ENCODE measurements at regions not wholly inside any gene's neighbourhood (a gene's known extent, or its start where the extent isn't known, plus 50 kb on each side); places are given as distances from the start of the nearest gene placed in this dataset.

DNA sequence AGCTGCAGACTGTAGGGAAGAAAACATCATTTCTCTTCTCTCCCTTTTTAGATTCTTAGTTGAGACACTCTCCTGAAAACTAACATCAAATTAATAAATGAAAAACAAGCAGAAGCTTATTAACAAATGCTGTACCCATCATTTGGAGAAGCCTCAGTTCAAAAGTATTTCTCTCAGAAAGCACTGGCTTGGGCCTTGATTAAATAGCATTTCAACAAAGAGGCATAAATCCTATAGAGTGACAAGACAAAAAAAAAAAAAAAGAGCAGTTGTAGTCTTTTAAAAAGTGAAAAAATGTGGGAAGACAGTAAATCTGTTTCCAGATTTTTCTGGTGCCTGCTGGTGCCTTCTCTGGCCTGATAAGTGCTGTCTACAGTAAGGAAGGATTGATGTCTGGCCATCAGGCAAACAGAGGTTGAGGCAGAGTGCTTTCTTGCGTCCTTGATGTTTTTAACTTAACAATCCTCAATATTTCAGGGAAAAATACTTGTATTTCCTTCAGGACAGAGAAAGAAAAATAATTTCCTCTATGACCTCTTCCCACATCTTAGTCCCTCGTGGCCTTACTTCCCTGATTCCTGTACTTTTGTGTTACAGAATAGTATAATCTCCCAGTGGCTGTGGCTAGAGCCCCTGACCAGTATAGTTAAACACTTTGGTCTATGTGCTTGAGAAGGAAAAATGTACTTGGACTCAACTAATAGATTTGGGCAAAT is 300.5 kb downstream of the HGF start:
- Histone ChIP-seq H2BK120ac (ENCODE audit: insufficient read depth, low read length, poor library complexity) (no peak overlapping the region), H3K27me3 (ENCODE audit: insufficient read depth, low read length) (no peaks in the 10 kb centered on the region), H3K18ac (ENCODE audit: low read length) (no peak overlapping the region), H3K4me2 (ENCODE audit: low read length) (no peak overlapping the region), H3K36me3 (ENCODE audit: control insufficient read depth in 1 of 2, insufficient read depth in 2 of 2, low read length in 2 of 2) (no peaks in the 10 kb centered on the region), H4K91ac (ENCODE audit: low read depth, low read length) (no peak overlapping the region), H4K12ac (ENCODE audit: low read depth, low read length) (no peak overlapping the region), H2BK5ac (ENCODE audit: low read depth, low read length, poor library complexity) (no peak overlapping the region), H3K9me3 (ENCODE audit: insufficient read depth, low read depth, low read length) (no peaks in the 10 kb centered on the region), H3K4me3 (ENCODE audit: low read depth, low read length) (no peak overlapping the region), H3K14ac (ENCODE audit: low read length) (no peak overlapping the region), H3K9ac (ENCODE audit: low read length) (no peak overlapping the region), H3K4ac (ENCODE audit: low read depth, low read length) (no peak overlapping the region), H3K4me1 (ENCODE audit: control insufficient read depth in 1 of 2, insufficient read depth in 2 of 2, low read length in 2 of 2) (no peaks in the 10 kb centered on the region), H4K8ac (ENCODE audit: low read depth, low read length) (no peak overlapping the region), H3K23ac (ENCODE audit: low read length) (no peak overlapping the region), H2BK12ac (ENCODE audit: low read length) (no peak overlapping the region), H3K79me2 (ENCODE audit: control insufficient read depth, insufficient read depth, low read length, poor library complexity) (no peaks in the 10 kb centered on the region), H3K79me1 (ENCODE audit: low read length) (no peaks in the 10 kb centered on the region), H3K27ac (ENCODE audit: low read depth, low read length) (no peak overlapping the region), H2AFZ (ENCODE audit: insufficient read depth, low read length, poor library complexity) (no peak overlapping the region), H2AK5ac (ENCODE audit: low read length) (no peak overlapping the region)
- WGBS (ENCODE audit: extremely low coverage, insufficient coverage, insufficient read length), result no CpG with 5 or more reads among the region's 2 CpGs
- no peak for DNase-seq

DNA sequence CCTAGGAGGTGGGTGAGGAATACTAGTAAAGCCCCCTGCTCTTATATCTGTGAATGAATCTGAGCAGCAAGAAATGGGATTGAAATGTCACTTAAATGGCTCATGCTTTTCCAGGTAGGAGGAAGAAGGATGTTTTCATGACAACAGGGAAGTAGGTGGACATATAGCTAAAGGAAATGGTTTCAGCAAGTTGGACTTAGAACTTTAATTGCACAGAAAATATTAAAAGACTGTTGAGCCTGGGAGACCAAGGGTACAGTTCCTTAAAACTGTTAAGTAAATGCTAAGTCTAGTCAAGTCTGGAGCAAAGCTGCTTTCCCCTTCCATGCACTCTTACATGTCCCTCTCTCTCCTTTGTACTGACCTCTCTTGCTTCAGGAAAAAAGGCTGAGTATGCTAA is 301.3 kb downstream of the HGF start:
- Histone ChIP-seq H4K12ac (ENCODE audit: low read depth, low read length) (no peak overlapping the region), H3K18ac (ENCODE audit: low read length) (no peak overlapping the region), H3K79me2 (ENCODE audit: control insufficient read depth, insufficient read depth, low read length, poor library complexity) (no peaks in the 10 kb centered on the region), H3K36me3 (ENCODE audit: control insufficient read depth in 1 of 2, insufficient read depth in 2 of 2, low read length in 2 of 2) (no peaks in the 10 kb centered on the region), H3K4me3 (ENCODE audit: low read depth, low read length) (no peak overlapping the region), H3K4ac (ENCODE audit: low read depth, low read length) (no peak overlapping the region), H3K9ac (ENCODE audit: low read length) (no peak overlapping the region), H4K91ac (ENCODE audit: low read depth, low read length) (no peak overlapping the region), H2BK12ac (ENCODE audit: low read length) (no peak overlapping the region), H3K27ac (ENCODE audit: low read depth, low read length) (no peak overlapping the region), H2BK5ac (ENCODE audit: low read depth, low read length, poor library complexity) (no peak overlapping the region), H3K9me3 (ENCODE audit: insufficient read depth, low read depth, low read length) (no peaks in the 10 kb centered on the region), H3K23ac (ENCODE audit: low read length) (no peak overlapping the region), H3K79me1 (ENCODE audit: low read length) (no peaks in the 10 kb centered on the region), H2BK120ac (ENCODE audit: insufficient read depth, low read length, poor library complexity) (no peak overlapping the region), H3K27me3 (ENCODE audit: insufficient read depth, low read length) (no peaks in the 10 kb centered on the region), H3K4me2 (ENCODE audit: low read length) (no peak overlapping the region), H3K14ac (ENCODE audit: low read length) (no peak overlapping the region), H4K8ac (ENCODE audit: low read depth, low read length) (no peak overlapping the region), H2AFZ (ENCODE audit: insufficient read depth, low read length, poor library complexity) (no peak overlapping the region), H2AK5ac (ENCODE audit: low read length) (no peak overlapping the region), H3K4me1 (ENCODE audit: control insufficient read depth in 1 of 2, insufficient read depth in 2 of 2, low read length in 2 of 2) (no peaks in the 10 kb centered on the region)
- DNase-seq, result no peak

DNA sequence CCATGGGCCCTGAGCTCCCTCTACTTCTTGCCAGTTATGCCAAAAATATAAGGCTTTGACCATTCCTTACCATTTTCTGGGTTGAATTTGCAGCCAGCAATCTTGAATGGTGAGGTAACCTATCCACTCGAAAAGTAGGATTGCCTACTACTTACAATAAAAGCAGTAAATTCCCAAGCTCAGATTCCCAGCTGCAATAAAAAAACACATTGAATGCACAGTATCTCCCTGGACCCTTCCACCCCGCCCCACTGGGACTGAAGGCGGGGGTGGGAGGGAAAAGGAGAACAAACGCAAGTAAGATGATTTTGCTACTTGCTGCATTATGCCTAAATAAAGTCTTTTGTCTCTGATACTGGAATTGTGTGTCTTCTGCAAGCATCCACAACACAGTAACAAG is 301.9 kb downstream of the HGF start:
- Histone ChIP-seq H2AK5ac (ENCODE audit: low read length) (no peak overlapping the region), H3K9me3 (ENCODE audit: insufficient read depth, low read depth, low read length) (no peaks in the 10 kb centered on the region)
- WGBS (ENCODE audit: extremely low coverage, insufficient coverage, insufficient read length), result no CpG with 5 or more reads among the region's 4 CpGs

DNA sequence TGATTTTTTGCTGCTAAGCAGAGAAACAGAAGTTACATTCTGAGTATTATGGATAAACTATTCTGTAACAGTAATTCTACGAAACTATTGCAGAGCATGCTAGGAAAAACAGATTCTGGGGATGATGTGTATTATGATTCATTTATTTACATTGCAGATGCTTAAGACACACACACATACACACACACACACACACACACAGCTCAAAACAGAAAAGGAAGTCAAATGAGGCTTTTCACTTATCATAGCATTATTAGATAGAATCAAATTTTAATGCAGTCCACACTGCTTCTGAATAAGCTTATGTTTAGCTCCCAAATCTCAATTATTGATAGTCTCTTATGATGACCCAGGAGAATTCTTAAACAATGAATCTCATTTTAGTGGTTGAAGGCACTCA is 307.2 kb downstream of the HGF start:
- Histone ChIP-seq H3K23ac (ENCODE audit: low read length) (no peak overlapping the region), H4K91ac (ENCODE audit: low read depth, low read length) (no peak overlapping the region), H3K9me3 (ENCODE audit: insufficient read depth, low read depth, low read length) (no peaks in the 10 kb centered on the region), H3K27ac (ENCODE audit: low read depth, low read length) (no peak overlapping the region), H3K14ac (ENCODE audit: low read length) (no peak overlapping the region), H2AFZ (ENCODE audit: insufficient read depth, low read length, poor library complexity) (no peak overlapping the region), H3K27me3 (ENCODE audit: insufficient read depth, low read length) (no peaks in the 10 kb centered on the region), H3K79me2 (ENCODE audit: control insufficient read depth, insufficient read depth, low read length, poor library complexity) (no peaks in the 10 kb centered on the region), H3K4ac (ENCODE audit: low read depth, low read length) (no peak overlapping the region), H4K8ac (ENCODE audit: low read depth, low read length) (no peak overlapping the region), H2BK12ac (ENCODE audit: low read length) (no peak overlapping the region), H3K79me1 (ENCODE audit: low read length) (no peaks in the 10 kb centered on the region), H3K4me1 (ENCODE audit: control insufficient read depth in 1 of 2, insufficient read depth in 2 of 2, low read length in 2 of 2) (no peaks in the 10 kb centered on the region), H2BK5ac (ENCODE audit: low read depth, low read length, poor library complexity) (no peak overlapping the region), H2BK120ac (ENCODE audit: insufficient read depth, low read length, poor library complexity) (no peak overlapping the region), H2AK5ac (ENCODE audit: low read length) (no peak overlapping the region), H3K36me3 (ENCODE audit: control insufficient read depth in 1 of 2, insufficient read depth in 2 of 2, low read length in 2 of 2) (no peaks in the 10 kb centered on the region), H3K4me2 (ENCODE audit: low read length) (no peak overlapping the region), H3K18ac (ENCODE audit: low read length) (no peak overlapping the region), H4K12ac (ENCODE audit: low read depth, low read length) (no peak overlapping the region), H3K9ac (ENCODE audit: low read length) (no peak overlapping the region), H3K4me3 (ENCODE audit: low read depth, low read length) (no peak overlapping the region)
- no CpG with 5 or more reads among the region's 1 CpG for WGBS (ENCODE audit: extremely low coverage, insufficient coverage, insufficient read length)
- DNase-seq, result no peak

More for the DNA sequence above, 301.9 kb downstream of the HGF start:
- no peak overlapping the region for H2BK5ac ChIP-seq (ENCODE audit: low read depth, low read length, poor library complexity)
- H3K27ac ChIP-seq (ENCODE audit: low read depth, low read length), result no peak overlapping the region
- no peak overlapping the region for H4K12ac ChIP-seq (ENCODE audit: low read depth, low read length)
- H2BK120ac ChIP-seq (ENCODE audit: insufficient read depth, low read length, poor library complexity), result no peak overlapping the region
- H3K9ac ChIP-seq (ENCODE audit: low read length), result no peak overlapping the region
- no peak overlapping the region for H3K4me2 ChIP-seq (ENCODE audit: low read length)
- no peak overlapping the region for H3K14ac ChIP-seq (ENCODE audit: low read length)
- no peak overlapping the region for H3K4ac ChIP-seq (ENCODE audit: low read depth, low read length)
- H3K18ac ChIP-seq (ENCODE audit: low read length), result no peak overlapping the region
- no peaks in the 10 kb centered on the region for H3K79me1 ChIP-seq (ENCODE audit: low read length)
- no peaks in the 10 kb centered on the region for H3K4me1 ChIP-seq (ENCODE audit: control insufficient read depth in 1 of 2, insufficient read depth in 2 of 2, low read length in 2 of 2)
- H3K79me2 ChIP-seq (ENCODE audit: control insufficient read depth, insufficient read depth, low read length, poor library complexity), result no peaks in the 10 kb centered on the region
- no peak overlapping the region for H3K4me3 ChIP-seq (ENCODE audit: low read depth, low read length)
- no peak overlapping the region for H4K8ac ChIP-seq (ENCODE audit: low read depth, low read length)
- no peaks in the 10 kb centered on the region for H3K27me3 ChIP-seq (ENCODE audit: insufficient read depth, low read length)
- no peak overlapping the region for H2BK12ac ChIP-seq (ENCODE audit: low read length)
- H2AFZ ChIP-seq (ENCODE audit: insufficient read depth, low read length, poor library complexity), result no peak overlapping the region
- no peak for DNase-seq
- H3K36me3 ChIP-seq (ENCODE audit: control insufficient read depth in 1 of 2, insufficient read depth in 2 of 2, low read length in 2 of 2), result no peaks in the 10 kb centered on the region
- no peak overlapping the region for H3K23ac ChIP-seq (ENCODE audit: low read length)
- no peak overlapping the region for H4K91ac ChIP-seq (ENCODE audit: low read depth, low read length)
